Fibroblast of the aortic adventitia (primary cell): ENCODE measurements at regions not wholly inside any gene's neighbourhood (a gene's known extent, or its start where the extent isn't known, plus 50 kb on each side); places are given as distances from the start of the nearest gene placed in this dataset.

Experiments
- DNase-seq: peaks from one replicate; pipeline ENCODE4 v3.0.0-alpha.2; 2010; ENCODE audit warnings: low read depth
- H3K4me3 ChIP-seq: 2 replicates; pipeline ENCODE4 v1.5.1; 2011; ENCODE audit warnings: low read depth, mild to moderate bottlenecking, control low read depth, low read length, moderate library complexity
- CTCF ChIP-seq: IDR thresholded peaks from 2 replicates; pipeline ENCODE4 v1.5.1; 2011; ENCODE audit warnings: mild to moderate bottlenecking, low read length, control low read depth, inconsistent platforms; ENCODE audit not compliant: insufficient read depth

DNA sequence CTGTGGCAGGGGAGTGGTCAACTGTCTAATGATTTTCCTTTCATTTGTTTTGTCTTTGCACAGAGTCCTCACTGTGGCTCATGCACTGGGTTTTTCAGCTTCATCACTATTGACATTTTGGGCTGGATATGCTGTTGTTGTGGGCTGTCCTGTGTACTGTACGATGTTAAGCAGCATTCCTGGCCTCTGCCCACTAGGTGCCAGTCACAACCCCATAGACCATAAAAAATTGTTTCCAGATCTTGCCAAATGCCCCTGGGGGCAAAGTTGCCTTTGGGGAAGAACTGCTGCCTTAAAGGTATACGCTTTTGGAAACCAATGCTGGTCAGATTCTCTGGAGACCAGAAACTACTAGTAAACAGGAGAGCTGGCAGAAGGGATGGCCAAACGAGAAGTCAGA is 310.4 kb downstream of the SPRY2 start:
- DNase-seq, result no peak
- no peak for TF ChIP-seq CTCF

GRCh38 chr13:80029170-80029569 is 311.8 kb downstream of the SPRY2 start:
- DNase-seq, result no peak
- no peak for TF ChIP-seq CTCF
- H3K4me3 ChIP-seq, result no peak overlapping the region

More for the DNA sequence above, 310.4 kb downstream of the SPRY2 start:
- H3K4me3 ChIP-seq, result no peak overlapping the region

GRCh38 chr13:80022146-80022545 is 318.8 kb downstream of the SPRY2 start:
- no peak for DNase-seq
- no peak overlapping the region for H3K4me3 ChIP-seq
- TF ChIP-seq CTCF, result no peak

DNA sequence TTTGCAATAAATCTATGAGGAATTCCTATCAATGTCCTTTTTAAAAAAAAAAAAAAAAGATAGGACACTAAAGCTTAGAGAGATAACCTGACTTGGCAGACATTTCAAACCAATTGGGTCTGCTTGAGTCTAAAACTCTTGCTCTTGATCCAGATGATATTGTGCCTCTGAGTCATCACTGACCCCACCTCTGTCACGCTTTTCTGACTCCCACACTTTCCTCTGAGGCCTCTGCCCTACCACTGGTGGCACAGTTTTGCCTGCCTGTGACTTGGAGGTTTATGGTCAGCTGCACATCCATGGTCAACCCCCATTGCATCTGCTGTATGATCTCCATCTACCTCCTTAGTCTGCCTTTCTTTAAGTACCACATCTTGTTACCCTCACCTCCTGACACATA is 328.7 kb downstream of the SPRY2 start:
- no peak for TF ChIP-seq CTCF
- no peak for DNase-seq

DNA sequence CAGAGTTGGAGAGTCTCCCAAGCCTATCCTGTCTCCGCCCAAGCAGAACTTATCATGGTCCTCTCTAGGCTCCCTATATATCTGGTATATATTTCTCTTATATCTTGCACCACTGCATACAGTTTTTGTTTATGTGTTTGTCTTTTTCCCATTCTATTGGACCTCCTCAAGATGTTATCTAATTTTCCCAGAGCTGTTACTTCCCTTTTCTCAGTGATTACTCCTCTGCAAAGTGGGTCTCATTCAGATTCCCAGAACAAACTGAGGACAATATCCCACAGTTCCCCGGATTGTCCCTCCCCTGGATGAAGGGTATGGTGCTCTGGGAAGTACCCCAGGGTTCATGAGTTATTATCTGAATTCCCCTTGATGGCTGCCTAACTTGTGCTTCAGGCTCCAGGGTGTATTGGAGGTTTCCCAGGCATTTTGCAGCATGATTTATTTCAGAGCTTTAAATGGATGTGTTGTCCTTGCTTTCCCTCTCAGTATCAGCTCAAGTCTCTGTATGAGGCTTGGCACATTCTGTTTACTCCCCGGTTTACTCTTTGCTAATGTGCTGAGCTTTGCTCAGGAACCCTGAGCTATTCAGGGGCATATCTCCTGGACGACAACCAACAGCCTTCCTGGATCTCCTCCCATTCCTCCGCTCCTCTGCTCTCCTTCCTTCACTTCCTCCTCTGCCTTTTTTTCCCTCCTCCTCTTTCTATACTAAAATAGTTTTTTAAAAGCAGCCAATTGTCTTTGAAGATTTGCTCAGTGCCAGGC is 329.3 kb downstream of the SPRY2 start:
- no peak for TF ChIP-seq CTCF
- peak; percentile 55 for DNase-seq

More for the DNA sequence above, 328.7 kb downstream of the SPRY2 start:
- H3K4me3 ChIP-seq, result no peak overlapping the region

DNA sequence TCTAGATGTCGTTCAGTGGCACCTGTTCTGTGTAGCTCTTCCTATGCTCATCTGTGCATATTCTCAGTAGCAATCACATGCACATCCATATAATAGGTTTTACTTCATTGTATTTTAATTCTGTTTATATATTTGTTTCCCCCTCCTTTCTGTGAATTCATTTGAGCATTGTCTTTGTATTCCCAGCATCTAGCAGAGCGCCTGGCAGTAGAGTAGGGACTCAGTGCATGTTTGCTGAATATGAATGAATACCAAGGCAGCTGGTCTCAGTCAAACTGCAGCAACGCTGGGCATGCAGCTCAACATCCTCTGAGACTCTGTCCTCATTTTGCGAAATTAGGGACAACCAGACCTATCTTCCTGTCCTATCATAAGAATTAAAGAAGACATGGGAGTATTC is 330.1 kb downstream of the SPRY2 start:
- TF ChIP-seq CTCF, result no peak
- DNase-seq, result no peak

More for the DNA sequence above, 329.3 kb downstream of the SPRY2 start:
- no peak overlapping the region for H3K4me3 ChIP-seq

More for the DNA sequence above, 330.1 kb downstream of the SPRY2 start:
- no peak overlapping the region for H3K4me3 ChIP-seq
